HUDEP-2 (cell line): ENCODE measurements at regions not wholly inside any gene's neighbourhood (a gene's known extent, or its start where the extent isn't known, plus 50 kb on each side); places are given as distances from the start of the nearest gene placed in this dataset.

Experiments used
- DNase-seq, 76 experiments: peaks; one replicate each; lab custom pipeline; 2025; ENCODE audit not compliant: unreplicated experiment in 76 of 76; lab: John Stamatoyannopoulos, UW

- no peak for DNase-seq
Observed at GRCh38 chr4:14874990-14875389, 127.3 kb upstream of the CPEB2 start.

DNA sequence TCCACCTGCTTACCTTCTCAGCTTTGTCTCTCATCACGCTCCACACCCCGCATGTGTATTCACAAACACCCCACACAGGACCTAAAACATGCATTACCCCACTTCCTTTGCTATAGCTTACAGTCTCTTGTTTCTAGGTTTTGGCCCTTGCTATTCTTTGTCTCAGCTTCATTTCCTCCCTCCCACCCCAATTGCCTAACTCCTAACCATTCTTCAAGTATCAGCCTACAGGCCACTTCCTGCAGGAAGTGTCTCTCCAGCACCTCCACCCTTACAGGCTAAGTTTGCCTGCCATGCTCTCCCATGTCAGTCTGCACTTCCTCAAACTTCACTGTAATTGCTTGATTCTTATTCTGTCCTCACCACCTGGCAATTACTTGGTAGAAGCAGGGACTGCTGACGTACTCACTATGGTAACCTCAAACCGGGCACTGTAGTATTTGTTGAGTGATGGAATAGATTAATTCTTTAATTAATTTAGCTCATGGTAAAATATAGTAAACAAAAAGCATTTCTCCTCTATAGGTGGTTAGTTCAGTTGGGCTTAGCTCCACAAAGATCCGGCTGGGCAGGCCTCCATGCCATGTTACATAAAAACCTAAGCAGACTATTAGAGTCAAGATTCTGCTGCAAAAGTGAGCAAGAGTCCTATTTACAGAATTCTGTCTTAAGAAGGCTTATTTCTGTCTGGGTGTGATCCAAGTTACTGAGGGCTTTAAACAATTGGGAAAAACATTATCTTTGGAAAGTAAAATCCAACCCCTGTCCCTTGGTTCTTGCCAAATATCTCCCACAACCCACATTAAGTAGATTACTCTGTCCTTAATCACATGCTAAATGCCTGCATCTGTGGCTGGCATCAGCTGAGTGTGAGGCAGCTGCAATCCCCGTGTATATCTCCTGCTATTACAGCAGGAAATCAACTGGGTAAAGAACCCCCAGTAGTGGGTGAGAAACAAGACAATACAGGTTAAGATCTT is 124.7 kb upstream of the CPEB2 start:
- DNase-seq: no peak

- no peak for DNase-seq
Observed at GRCh38 chr4:14878681-14879080, 123.6 kb upstream of the CPEB2 start.

DNA sequence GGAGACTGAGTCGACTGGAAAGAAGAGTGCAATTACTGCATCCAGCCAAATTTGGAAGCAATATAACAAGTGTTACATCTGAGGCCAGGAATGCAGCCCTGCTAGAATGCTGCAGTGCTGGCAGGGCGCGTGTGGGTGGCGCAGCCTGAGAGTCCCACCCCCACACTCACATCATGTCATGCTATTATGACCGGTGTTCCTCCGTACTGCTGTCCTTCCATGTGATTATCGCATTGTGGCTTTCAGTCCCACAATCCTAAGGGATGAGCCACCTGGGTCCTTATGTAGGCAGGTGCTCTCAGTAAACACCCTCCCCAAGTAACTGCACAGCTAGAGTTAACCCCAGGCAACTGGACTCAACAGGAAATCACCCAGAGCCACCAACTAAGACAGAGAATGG is 122.6 kb upstream of the CPEB2 start:
- no peak for DNase-seq

DNA sequence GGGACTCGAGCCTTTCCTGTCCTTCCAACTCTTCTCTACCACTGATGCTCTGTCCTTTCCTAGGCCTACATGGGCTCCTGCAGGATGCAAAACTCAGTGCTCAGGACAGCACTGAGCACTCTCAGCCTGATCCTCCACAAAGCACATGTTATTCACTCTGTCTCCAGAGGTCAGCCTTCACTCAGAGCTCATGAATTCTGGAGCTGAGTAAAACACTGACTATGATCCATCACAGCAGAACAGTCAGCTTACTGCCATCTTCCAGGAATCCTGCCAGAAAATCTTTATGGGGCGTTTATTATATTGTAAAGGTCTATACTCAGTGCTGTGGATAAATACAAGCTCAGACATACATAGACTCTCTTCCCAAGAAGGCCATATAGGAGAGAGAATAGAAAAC is 121.5 kb upstream of the CPEB2 start:
- DNase-seq: no peak

- no peak for DNase-seq
Observed at GRCh38 chr4:14883166-14883565, 119.1 kb upstream of the CPEB2 start.

GRCh38 chr4:14883661-14884060 is 118.6 kb upstream of the CPEB2 start:
- DNase-seq: no peak

- DNase-seq: no peak
Observed at GRCh38 chr4:14887842-14888433, 114.3 kb upstream of the CPEB2 start.

DNA sequence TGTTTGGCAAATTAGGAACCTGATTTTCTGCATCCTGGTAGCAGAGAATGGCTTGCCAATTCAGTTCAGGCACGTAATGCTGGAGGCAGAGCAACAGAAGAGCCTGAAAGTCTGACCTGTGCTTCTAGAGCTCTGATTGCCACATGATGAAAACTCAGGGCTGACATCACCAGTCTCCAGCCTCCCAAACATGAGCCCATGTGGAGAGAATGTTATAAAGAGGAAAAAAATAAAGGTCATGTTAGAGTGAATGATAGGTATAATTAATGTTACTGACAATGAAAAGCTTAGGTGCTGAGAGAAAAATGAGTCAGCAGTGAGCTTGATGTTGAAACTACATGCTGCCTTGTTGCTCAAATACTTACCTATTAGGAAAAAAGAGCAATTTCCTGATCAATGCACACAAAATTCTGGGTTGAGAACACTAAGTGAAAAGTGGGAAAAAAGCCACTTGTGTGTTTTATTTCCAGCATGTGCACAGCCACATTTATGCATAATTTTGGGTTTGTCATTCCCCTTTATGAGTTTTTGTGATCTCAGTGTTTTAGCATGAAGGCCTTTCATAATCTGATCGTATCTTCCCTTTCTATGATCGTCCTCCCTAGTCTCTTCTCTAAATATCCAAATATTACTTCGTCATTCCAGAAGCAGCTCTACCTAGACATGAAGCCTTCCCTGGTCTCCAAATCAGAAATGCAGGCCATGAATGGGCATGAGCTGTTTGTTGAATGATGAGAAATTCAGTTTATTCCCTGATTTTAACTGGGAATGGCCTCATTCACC is 113.3 kb upstream of the CPEB2 start:
- no peak for DNase-seq

DNA sequence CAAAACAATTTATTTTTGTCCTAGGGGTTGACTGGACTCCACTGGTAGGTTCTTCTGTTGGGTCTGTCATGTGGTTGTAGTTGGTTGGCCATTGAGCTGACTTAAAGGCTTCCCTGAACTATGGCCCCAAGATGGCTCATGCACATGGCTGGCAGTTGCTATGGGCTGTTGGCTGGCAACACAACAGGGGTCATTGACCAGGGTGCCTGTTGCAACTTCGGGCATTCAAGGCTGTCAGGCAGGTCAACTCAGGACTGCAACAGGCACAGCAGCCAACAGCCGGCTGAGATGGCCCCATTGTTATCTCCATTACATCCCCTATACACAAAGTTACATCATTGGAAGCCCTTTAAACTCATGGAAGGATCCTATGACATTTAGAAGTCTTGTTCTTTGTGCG is 109.7 kb upstream of the CPEB2 start:
- no peak for DNase-seq

- DNase-seq: no peak
Observed at GRCh38 chr4:14893713-14894112, 108.6 kb upstream of the CPEB2 start.

- DNase-seq: no peak
Observed at GRCh38 chr4:14894392-14895292, 107.6 kb upstream of the CPEB2 start.

DNA sequence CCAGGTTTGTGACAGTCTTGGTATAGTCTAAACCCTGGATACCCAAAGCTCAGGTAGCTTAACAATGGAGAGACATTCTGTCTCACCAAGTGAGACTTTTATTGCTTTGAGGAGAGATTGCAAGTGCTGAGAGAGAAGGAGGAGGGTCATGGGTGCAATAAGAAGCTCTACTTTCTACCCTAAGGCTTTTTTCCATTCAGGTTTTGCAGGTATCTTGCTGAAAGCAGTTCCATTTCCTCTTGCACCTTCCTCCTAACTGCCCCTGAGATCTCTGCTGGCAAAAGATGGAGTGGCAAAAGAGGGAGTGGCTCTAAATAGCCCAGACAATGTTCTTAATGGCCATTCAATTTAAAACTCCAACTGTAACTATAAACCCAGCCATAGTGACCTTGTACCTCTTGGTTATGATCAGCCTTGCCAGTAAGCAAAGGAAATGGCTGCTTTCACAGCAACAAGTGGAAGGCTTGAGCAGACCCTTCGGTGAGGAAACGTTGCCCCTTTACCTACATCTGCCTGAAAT is 105.6 kb upstream of the CPEB2 start:
- DNase-seq: no peak

DNA sequence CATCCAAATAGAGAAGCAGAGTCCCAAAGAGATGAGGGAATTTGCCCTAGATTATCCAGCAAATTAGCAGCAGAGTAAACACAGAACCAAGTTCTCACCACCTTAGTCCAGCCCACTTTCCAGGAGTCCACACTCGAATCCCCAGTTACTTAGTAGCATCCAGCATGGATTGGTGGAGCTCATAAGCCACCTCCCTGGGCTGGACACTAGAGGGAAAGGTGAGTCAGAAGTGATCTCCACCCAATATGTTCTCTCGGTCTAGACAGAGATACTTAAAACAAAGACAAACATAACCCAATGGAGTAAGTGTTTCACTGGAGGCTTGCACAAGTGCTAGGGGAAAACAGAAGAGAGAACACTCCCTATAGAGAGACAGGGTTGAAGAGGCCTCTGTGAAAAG is 105.1 kb upstream of the CPEB2 start:
- DNase-seq: no peak

- DNase-seq: no peak
Observed at GRCh38 chr4:14898989-14899388, 103.3 kb upstream of the CPEB2 start.

DNA sequence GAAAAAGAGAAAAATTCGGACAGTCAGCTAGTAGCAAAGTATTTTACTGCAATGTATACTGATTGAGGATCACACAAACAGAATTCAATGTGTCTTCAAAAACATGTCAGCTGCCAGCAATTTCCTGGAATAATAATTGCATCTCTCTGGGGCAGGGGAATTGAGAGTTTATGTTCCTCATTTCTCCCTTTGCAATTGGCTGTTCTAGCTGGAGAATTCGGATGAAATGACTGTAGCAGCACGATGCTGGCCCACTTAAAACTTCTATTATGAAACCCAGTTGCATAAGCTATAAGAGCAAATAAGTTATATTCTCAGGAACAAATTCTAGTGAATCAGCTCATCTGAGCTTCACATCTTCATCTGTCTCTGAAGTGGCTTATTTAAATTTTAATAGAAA is 99.9 kb upstream of the CPEB2 start:
- no peak for DNase-seq

DNA sequence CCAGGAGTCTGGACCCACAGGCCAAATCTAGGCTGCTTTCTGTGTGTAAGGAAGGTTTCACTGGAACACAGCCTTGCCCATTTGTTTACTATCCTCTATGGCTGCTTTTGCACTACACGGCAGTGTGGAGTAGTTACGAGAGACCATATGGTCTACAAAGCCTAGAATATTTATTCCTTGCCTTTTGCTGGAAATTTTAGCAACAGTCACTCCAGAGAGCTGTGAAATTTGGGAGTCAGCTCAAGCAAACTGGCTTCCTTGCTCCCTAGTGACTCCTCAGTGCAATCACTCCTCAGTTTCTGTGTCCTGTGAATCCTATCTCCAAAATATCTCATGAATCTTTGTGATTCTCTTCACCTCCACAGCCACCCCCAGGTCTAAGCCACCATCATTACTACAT is 99.0 kb upstream of the CPEB2 start:
- no peak for DNase-seq

GRCh38 chr4:14906805-14907204 is 95.5 kb upstream of the CPEB2 start:
- no peak for DNase-seq

DNA sequence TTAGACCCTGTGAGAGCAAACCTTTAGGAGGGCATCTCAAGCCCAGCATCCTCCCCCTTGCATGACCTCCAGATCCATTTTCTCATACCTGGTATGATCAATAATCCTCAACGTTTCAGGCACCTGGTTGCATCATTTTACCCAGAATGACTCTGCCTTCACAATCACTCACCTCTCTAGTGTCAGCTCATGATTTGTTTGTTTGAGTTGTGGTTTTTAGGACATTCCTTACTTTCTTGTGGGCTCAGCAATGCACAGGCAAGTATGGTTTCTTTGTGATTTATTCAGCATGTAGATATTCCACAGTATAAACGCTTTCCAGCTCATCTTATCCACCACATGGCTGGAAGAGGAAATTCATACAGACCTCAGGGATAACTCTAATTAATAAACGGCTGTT is 93.6 kb upstream of the CPEB2 start:
- no peak for DNase-seq

DNA sequence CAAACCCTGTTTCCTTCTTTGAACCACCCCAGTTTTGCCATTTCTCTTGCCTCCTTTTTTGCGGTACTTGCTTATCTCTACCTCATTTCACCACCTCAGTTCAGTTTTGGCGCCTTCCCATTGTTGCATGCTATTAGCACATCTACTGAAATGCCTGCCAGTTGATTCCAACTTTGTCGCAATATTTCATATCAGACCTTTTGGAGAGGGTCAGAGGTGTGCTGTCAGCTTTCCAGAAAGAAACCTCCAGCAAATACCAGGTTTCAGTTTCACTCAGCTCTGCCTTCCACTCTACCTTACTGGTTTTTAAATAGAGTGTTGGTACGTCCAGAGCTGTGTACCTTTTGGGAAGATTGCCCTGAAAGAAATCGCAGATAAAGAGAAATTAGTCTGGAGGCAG is 91.9 kb upstream of the CPEB2 start:
- DNase-seq: no peak
